IMR-90 (cell line): ENCODE measurements at regions not wholly inside any gene's neighbourhood (a gene's known extent, or its start where the extent isn't known, plus 50 kb on each side); places are given as distances from the start of the nearest gene placed in this dataset.

Source experiments
- ATAC-seq: fragments of 200-7000 bp; cut with Tn5 transposase; 2 replicates; pipeline ENCODE4 v1.9.1; 2020; ENCODE audit warnings: low read depth, mild to moderate bottlenecking, moderate library complexity
- BruUV-seq: library from RNA; stranded (reverse); fragments of 400-500 nt; replicated peaks from 2 replicates; lab custom pipeline; 2021; lab: Mats Ljungman, UMichigan
- CTCF ChIA-PET: fragments of 300-600 bp; formaldehyde crosslinking; extraction: SDS; loops from one replicate; lab custom pipeline; 2021; ENCODE audit warnings: antibody characterized with exemption; lab: Yijun Ruan, JAX
- POLR2A ChIA-PET: fragments of 300-600 bp; sonication (Branson Sonifier 250); formaldehyde crosslinking; loops from one replicate; lab custom pipeline; 2022; ENCODE audit warnings: antibody characterized with exemption; ENCODE audit not compliant: unreplicated experiment; lab: Charles Lee
- DNase-seq: peaks from one replicate; pipeline ENCODE4 v3.0.0; 2013
- H2AFZ ChIP-seq: replicated peaks from 2 replicates; pipeline ENCODE3; 2013; ENCODE audit warnings: low read length, mild to moderate bottlenecking; ENCODE audit not compliant: poor library complexity
- H2AK5ac ChIP-seq: 2 replicates; pipeline ENCODE4 v1.6.1; 2013; ENCODE audit warnings: low read depth, low read length, inconsistent platforms
- H2AK9ac ChIP-seq: replicated peaks from 2 replicates; pipeline ENCODE3; 2013; ENCODE audit warnings: mild to moderate bottlenecking, low read depth, low read length, moderate library complexity; ENCODE audit not compliant: poor library complexity
- H2BK120ac ChIP-seq: 2 replicates; pipeline ENCODE4 v1.6.1; 2013; ENCODE audit warnings: low read depth, low read length, inconsistent platforms
- H2BK15ac ChIP-seq: 3 replicates; pipeline ENCODE4 v1.6.1; 2013; ENCODE audit warnings: low read depth, low read length, inconsistent platforms
- H2BK20ac ChIP-seq: 2 replicates; pipeline ENCODE4 v1.6.1; 2013; ENCODE audit warnings: low read depth, mild to moderate bottlenecking, inconsistent platforms, low read length, moderate library complexity
- H2BK5ac ChIP-seq: 2 replicates; pipeline ENCODE4 v1.6.1; 2013; ENCODE audit warnings: mild to moderate bottlenecking, low read depth, low read length, inconsistent platforms; ENCODE audit not compliant: poor library complexity, severe bottlenecking
- H3K14ac ChIP-seq: replicated peaks from 2 replicates; pipeline ENCODE4 v1.6.1; 2013; ENCODE audit warnings: low read depth, low read length, inconsistent platforms
- H3K18ac ChIP-seq: 2 replicates; pipeline ENCODE4 v1.6.1; 2013; ENCODE audit warnings: low read depth, low read length, control low read depth
- H3K23ac ChIP-seq: 2 replicates; pipeline ENCODE4 v1.6.1; 2013; ENCODE audit warnings: low read depth, low read length, inconsistent platforms
- H3K27ac ChIP-seq: 2 replicates; pipeline ENCODE4 v1.5.1; 2013; ENCODE audit warnings: mild to moderate bottlenecking, control low read depth, low read length; ENCODE audit not compliant: insufficient read depth
- H3K27me3 ChIP-seq: 2 replicates; pipeline ENCODE4 v1.6.1; 2013; ENCODE audit warnings: low read length; ENCODE audit not compliant: control insufficient read depth, insufficient read depth
- H3K36me3 ChIP-seq: 2 replicates; pipeline ENCODE4 v1.6.1; 2013; ENCODE audit warnings: low read length, mixed read lengths; ENCODE audit not compliant: control insufficient read depth, insufficient read depth
- H3K4ac ChIP-seq: 2 replicates; pipeline ENCODE4 v1.6.1; 2013; ENCODE audit warnings: low read depth, low read length, inconsistent platforms
- H3K4me1 ChIP-seq: 2 replicates; pipeline ENCODE4 v1.6.1; 2013; ENCODE audit warnings: low read length, mixed read lengths; ENCODE audit not compliant: control insufficient read depth, insufficient read depth
- H3K4me2 ChIP-seq: 2 replicates; pipeline ENCODE4 v1.6.1; 2013; ENCODE audit warnings: low read depth, mild to moderate bottlenecking, control low read depth, low read length, moderate library complexity
- H3K4me3 ChIP-seq: 2 replicates; pipeline ENCODE4 v1.5.1; 2013; ENCODE audit warnings: low read depth, mild to moderate bottlenecking, control low read depth, low read length, moderate library complexity; ENCODE audit not compliant: insufficient read depth
- H3K56ac ChIP-seq: 2 replicates; pipeline ENCODE4 v1.6.1; 2013; ENCODE audit warnings: low read length, inconsistent platforms; ENCODE audit not compliant: insufficient read depth; ENCODE audit errors: extremely low read depth
- H3K79me1 ChIP-seq, 2 experiments: 2 replicates each; pipeline ENCODE4 v1.6.1; 2013; ENCODE audit warnings: low read length in 2 of 2, inconsistent platforms in 1 of 2, low read depth in 1 of 2
- H3K9ac ChIP-seq: 2 replicates; pipeline ENCODE4 v1.6.1; 2013; ENCODE audit warnings: low read depth, low read length, control low read depth
- H3K9me1 ChIP-seq: 2 replicates; pipeline ENCODE4 v1.6.1; 2013; ENCODE audit warnings: low read length, inconsistent platforms; ENCODE audit not compliant: insufficient read depth
- H3K9me3 ChIP-seq: 2 replicates; pipeline ENCODE4 v1.6.1; 2013; ENCODE audit warnings: low read length; ENCODE audit not compliant: control insufficient read depth, insufficient read depth
- H4K20me1 ChIP-seq: 2 replicates; pipeline ENCODE4 v1.6.1; 2013; ENCODE audit warnings: low read length, inconsistent platforms; ENCODE audit not compliant: insufficient read depth
- H4K5ac ChIP-seq: 2 replicates; pipeline ENCODE4 v1.6.1; 2013; ENCODE audit warnings: mild to moderate bottlenecking, low read depth, low read length, control low read depth
- H4K8ac ChIP-seq, 2 experiments: 2 replicates each; pipeline ENCODE4 v1.6.1; 2013; ENCODE audit warnings: low read depth in 2 of 2, low read length in 2 of 2, control low read depth in 1 of 2, inconsistent platforms in 1 of 2
- H4K91ac ChIP-seq: 2 replicates; pipeline ENCODE4 v1.6.1; 2013; ENCODE audit warnings: low read depth, low read length, inconsistent platforms; ENCODE audit not compliant: insufficient read depth
- MAFK ChIP-seq: IDR thresholded peaks from 2 replicates; pipeline ENCODE4 v1.6.1; 2012; ENCODE audit warnings: low read depth, low read length, improper control_type of control experiment
- POLR2A ChIP-seq: IDR thresholded peaks from 2 replicates; pipeline ENCODE4 v1.6.1; 2012; ENCODE audit warnings: mild to moderate bottlenecking, low read depth, low read length
- RCOR1 ChIP-seq: IDR thresholded peaks from 2 replicates; pipeline ENCODE4 v1.6.1; 2012; ENCODE audit warnings: mild to moderate bottlenecking, low read length, improper control_type of control experiment; ENCODE audit not compliant: insufficient replicate concordance
- RFX5 ChIP-seq: IDR thresholded peaks from 2 replicates; pipeline ENCODE4 v1.8.0; 2012; ENCODE audit warnings: low read depth, mild to moderate bottlenecking, low read length, moderate library complexity
- SMC3 ChIP-seq: fragments of 150-350 bp; IDR thresholded peaks from 2 replicates; pipeline ENCODE4 v1.6.1; 2016; ENCODE audit warnings: low read depth, mild to moderate bottlenecking, antibody characterized with exemption, low read length, moderate library complexity
- WGBS, 2 experiments: methylation state at CpG; one replicate each; pipeline versions ENCODE4 v1.1.5 to v1.1.7; 2013; ENCODE audit warnings: missing lambda C conversion rate in 2 of 2; ENCODE audit not compliant: insufficient read length in 1 of 2; ENCODE audit errors: extremely low coverage in 2 of 2; 5-methylcytosine and 5-hydroxymethylcytosine counted together
- dilution Hi-C: fragments of 300-500 bp; cut with HindIII; formaldehyde crosslinking; loops from one replicate; pipeline ENCODE4 v1.14.3; 2018; ENCODE audit warnings: low sequenced_read_pairs; ENCODE audit not compliant: unreplicated experiment
- in situ Hi-C: fragments of 300-500 bp; cut with MboI; formaldehyde crosslinking; loops from 3 replicates; pipeline ENCODE4 v1.14.3; 2019; ENCODE audit warnings: low sequenced_read_pairs, inconsistent platforms, mixed read lengths
- intact Hi-C: fragments of 100-400 bp; cut with micrococcal nuclease; formaldehyde crosslinking; loops from 2 replicates; pipeline ENCODE4 v1.10.0; 2022

DNA sequence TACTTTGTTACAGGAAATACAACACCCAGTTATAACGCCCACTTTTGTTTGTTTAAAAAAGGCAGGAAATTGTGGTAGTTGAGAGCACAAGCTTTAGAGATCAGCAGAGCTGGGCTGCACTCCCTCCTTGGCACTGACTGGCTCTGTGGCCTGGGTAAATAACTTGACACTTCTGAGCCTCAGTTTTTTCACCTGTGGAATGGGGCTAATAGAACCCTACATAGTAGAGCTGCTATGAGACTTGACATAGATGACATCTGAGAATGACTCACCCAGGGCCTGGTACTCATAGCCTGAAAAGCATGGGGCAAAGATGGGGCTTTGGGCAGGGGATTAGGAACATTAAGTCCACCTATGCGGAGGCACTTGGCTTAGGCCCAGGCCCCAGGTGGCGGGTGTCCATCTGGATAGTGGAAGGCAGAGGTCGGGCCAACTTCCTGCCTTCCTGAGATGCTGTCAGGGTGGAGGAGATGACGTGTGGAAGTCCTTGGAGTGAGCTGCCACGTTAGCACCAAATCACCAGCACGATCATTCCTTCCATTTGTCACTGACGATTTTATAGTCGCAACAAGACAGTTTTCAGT is 159.1 kb downstream of the KATNAL1 start:
- Histone ChIP-seq H3K14ac (no peak overlapping the region), H3K79me1 (no peaks in the 10 kb centered on the region), H3K4me1 (peaks cover 8% of the 10 kb centered on the region), H2AK5ac (no peak overlapping the region), H3K4me3 (no peak overlapping the region), H2AK9ac (no peak overlapping the region), H4K8ac (no peak overlapping the region), H3K56ac (no peak overlapping the region), H2BK20ac (no peak overlapping the region), H3K27ac (no peak overlapping the region), H3K9me1 (peaks cover 6% of the 10 kb centered on the region; the same call in 1 of the 2 replicates), H2BK15ac (no peak overlapping the region), H2BK5ac (no peak overlapping the region), H3K23ac (no peak overlapping the region), H3K4ac (no peak overlapping the region), H4K20me1 (peaks cover 4% of the 10 kb centered on the region), H4K5ac (no peak overlapping the region), H3K27me3 (peaks cover 10% of the 10 kb centered on the region), H3K9me3 (peaks cover 5% of the 10 kb centered on the region), H3K36me3 (no peaks in the 10 kb centered on the region), H3K4me2 (no peak overlapping the region), H3K18ac (no peak overlapping the region), H3K9ac (no peak overlapping the region), H2AFZ (no peak overlapping the region), H2BK120ac (no peak overlapping the region), H4K91ac (no peak overlapping the region)
- POLR2A ChIA-PET = no interaction called here
- 64% methylated on average over 6 of the region's 9 CpGs; no CpG with 5 or more reads in 1 of the 2 experiments for WGBS, 2 experiments
- in situ Hi-C loops = loop anchor here (25.0 kb wide), 1 partner anchor 889 kb away; no protein-coding TSS in a partner anchor
- no TSS peak for BruUV-seq
- ATAC-seq = no peak
- CTCF ChIA-PET = no interaction called here
- DNase-seq = no peak
- dilution Hi-C loops = no loop called here
- TF ChIP-seq RFX5 (no peak), MAFK (no peak), SMC3 (no peak), RCOR1 (no peak), POLR2A (no peak)
- intact Hi-C loops = no loop called here
